ENCODE measurements at regions not wholly inside any gene's neighbourhood (a gene's known extent, or its start where the extent isn't known, plus 50 kb on each side); places are given as distances from the start of the nearest gene placed in this dataset.

DNA sequence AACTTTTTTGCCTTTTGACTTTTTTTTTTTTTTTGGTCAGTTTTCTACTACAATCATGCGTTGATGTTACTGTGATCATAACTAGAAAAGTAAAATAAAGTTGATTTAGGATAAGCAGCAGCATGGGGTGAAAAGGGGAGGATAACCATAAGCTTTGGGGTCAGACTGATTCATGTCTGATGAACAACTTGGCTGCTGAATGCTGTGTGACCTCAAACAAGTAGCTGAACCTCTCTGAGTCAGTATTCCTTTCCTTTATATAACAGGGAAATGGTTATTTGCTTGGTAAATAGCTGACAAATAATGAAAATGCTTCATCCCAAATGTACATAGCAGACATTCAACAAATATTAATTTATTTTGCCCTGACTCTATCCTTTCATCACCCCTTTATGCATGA, 413.0 kb downstream of the VRK1 start:
- DNase-seq (ENCODE audit: low spot score): no peak

DNA sequence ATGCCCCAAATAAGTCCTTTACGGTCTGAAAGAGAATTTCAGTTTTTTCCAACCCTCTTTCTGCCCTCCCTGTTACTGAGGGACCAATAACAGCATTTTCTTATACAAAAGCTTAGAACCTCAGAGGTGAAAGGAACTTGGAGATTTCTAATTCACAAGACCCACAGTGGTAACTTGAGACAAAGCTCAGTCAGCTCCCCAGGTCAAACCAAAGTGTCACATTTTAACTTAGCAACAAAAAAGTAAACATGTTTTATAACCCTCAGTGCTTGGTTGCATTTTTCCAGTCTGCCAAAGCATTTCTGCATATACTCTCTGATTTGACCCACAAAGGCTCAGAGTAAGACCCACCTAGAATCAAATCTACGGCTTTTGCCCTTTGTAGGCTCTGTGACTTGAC, 415.2 kb downstream of the VRK1 start:
- no peak for DNase-seq (ENCODE audit: low spot score)

DNA sequence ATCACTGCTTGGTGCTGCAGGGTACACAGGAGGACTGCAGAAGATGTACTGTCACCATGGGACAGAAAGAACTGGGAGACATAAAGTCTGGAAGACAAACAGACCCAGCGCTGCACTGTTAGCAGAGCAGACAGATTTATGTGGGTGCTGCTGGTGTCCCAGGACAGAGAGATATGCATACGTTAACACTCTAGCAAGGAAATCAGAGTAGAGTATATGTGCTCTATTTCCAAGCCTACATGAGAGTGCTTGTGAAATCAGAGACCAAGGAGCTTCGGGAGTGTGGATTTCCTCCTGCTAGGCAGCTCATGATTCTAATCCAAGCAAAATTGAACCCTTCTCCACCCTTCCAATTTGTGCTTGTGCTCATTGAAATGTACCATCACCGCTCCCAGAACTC, 416.5 kb downstream of the VRK1 start:
- DNase-seq (ENCODE audit: low spot score): no peak

DNA sequence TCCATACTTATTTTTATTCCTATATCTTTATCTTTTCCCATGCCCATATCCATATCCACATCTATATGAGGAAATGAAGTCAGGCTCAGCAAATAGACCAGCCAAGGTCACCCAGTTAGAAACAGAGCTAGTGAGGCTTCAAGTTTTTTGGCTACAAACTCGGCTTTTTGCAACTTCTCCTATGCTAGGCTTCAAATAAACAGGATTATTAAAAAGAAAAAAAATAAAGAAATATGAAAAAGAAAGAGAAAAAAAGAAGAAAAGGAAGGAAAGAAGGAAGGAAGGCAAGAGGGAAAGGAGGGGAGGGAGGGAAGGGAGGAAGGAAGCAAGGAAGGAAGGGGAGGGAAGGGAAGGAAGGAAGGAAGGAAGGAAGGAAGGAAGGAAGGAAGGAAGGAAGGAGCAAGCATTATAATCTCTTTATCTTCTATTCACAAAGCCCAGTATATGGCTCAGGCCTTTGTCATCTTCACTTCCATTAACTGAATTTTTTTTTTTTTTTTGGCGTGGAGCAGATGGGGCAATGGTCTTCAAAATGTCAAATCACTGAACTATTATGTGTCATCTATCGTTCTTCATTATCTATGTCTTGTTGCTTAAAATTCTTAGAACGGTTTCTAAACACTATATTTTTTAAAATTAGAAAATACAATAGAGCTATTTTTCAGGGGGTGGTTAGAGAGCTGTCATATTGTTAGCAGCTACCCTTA, 418.2 kb downstream of the VRK1 start:
- no peak for DNase-seq (ENCODE audit: low spot score)

DNA sequence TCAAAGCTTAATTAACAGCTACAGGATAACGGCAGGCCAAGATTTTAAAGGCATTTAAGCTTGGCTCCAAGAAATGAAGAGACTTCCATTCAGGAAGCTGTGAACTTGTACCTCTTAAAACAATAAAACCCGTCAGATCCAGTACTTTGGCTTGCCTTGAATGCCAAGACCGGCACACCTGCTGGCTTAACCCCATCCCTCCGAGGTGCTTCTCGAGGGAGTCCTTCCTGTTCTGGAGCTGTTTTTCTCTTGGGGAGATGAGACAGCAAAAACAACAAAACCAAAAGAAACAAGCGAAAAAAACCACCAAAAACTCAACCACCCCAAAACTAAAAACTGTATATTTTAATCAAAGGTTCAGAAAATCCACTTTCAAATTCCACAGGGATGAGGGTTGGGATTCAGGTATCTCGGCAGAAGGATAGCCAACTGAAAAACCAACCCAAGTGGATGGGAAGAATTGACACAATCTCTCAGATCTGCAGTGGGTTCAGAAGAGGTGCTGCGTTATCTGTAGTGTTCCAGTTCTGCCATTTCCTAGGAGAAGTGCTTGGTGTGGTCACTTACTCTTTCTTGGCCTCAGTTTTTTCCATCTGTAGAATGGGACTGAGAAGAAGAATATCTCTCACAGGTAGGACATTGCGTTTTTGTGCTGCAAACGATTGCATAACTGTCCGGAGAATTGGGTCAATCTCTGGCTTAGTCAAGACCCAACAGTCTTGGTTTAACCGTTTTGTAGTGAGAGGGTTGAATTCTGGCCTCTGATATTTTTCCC, 420.1 kb downstream of the VRK1 start:
- no peak for DNase-seq (ENCODE audit: low spot score)

DNA sequence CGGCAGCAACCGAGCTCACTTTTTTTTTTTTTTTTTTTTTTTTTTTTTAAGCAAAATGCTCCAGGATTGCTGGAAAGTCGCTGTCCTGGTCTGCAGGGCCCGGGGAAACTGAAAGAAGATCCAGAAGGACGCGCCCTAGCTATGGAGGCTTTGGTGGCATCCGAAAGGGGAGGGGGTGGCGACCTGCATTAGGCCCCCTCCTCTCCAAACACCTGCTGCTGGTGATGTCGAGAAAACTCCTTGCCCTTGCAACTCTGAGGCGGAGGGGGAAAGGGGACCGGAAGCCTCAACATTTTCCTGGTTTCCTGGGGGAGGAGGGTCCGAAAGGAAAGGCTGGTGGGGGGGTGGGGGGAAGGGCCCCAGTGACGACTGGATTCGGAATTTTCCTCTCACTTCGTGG, 421.1 kb downstream of the VRK1 start:
- no peak for DNase-seq (ENCODE audit: low spot score)

DNA sequence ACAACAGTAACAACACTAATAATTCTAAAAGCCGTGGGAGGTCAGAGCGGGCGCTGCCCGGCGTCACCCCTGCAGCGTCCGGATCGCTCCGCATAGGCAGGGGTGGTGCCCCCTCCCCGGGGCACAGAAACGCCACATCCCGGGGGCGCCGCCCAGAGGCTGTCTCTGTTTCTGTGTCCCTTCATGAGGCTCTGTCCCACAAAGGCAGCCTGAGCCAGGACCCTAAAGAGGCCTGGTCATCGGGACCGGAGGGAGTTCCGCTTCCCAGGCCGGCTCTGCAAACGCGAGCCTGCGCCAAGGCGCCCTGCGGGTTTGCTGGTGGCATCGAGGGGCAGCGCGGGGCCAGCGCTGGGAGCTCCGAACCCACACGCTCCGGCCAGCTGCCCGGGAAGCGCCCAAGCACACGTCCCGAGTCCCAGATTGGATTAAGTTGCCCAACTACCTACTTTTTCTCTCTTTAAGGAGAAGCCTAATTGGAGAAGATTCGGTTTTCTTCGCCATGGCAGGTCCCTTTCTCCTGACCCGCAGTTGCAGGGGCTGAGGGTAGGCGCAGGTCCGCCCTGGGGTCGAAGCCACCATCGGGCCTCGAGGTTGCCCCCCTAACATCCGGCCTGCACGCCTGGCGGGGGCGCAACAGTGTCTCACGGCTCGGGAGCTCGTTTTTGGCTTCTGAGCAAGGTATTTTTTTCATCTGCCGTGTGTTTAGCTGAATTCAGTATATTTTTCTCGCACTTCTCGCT, 421.7 kb downstream of the VRK1 start:
- DNase-seq (ENCODE audit: low spot score): no peak

DNA sequence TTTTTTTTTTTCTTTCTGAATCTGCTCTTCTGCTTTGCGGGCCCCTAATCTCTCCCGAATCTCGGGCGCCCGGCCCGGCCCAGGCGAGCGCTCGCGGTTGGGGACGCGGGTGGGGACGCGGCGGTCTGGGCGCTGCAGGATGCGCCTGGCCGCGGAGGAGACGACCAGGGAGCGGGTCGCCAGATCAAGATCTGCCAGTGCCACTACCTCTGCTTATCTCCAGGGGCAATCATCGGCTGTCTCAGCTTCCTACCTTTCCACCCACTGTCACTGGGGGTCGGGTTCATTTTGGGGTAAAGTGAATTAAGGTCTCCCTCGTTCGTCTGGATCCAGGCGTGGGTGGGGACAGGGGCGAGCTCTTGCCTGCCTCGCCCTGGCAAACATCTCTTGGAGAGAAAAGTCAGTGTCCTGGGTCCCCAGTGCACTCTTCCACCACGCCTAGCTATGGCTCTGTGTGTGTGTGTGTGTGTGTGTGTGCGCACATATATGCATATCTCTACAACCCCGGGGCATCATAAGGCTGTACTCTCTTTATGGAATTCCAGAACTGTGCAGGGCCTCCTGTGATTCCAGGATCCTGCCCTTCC, 422.3 kb downstream of the VRK1 start:
- DNase-seq (ENCODE audit: low spot score): no peak

DNA sequence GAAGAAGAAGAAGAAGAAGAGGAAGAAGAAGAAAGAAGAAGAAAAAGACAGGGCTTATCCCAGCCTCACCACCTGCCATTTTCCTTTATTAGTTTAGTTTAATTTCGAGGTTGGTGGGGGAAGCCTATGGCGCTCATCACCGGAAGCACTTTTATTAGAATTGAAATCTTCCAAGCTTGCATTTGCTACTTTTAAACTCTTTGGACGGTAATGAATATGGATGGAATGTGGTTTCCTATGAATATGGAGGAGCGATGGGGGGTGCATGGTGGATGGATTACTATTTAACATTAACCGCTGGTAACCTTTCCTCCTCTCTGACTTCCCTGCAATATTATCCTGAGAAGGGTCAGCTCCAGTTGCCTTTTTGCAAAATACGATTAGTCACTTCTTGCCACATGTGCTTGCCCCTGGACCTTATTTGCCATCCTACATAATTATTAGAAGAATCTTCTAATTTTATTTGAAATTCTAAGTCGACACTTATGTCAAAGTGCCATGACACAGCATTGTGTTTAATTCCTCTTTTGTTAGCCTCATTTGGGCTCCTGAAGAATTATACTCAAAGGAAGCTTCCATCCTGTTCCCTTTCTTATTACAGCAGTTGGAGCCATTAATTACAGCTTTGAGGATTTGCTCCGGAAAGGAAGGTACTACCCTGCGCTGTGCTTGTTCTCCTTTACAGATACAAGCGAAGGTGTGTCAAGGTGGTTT, 424.5 kb downstream of the VRK1 start:
- no peak for DNase-seq (ENCODE audit: low spot score)

DNA sequence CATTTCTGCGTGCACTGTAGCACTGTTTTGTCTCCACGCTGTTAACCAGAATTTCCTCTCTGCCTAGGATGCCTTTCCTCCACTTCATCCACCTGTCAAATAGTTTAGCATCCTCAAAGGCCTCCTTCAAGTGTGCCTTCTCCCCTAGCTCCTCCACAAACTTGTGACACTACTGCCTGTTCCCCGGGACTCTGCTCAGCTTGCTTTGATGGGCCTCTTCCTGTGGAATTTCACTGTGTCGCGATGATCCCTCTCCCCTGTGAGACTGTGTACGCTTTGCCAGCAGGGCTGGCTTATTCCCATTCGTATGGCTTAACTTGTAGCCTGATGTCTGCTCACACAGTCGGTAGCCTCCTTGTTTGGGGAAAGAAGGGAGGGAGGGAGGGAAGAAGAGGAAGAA, 426.8 kb downstream of the VRK1 start:
- DNase-seq (ENCODE audit: low spot score): no peak

DNA sequence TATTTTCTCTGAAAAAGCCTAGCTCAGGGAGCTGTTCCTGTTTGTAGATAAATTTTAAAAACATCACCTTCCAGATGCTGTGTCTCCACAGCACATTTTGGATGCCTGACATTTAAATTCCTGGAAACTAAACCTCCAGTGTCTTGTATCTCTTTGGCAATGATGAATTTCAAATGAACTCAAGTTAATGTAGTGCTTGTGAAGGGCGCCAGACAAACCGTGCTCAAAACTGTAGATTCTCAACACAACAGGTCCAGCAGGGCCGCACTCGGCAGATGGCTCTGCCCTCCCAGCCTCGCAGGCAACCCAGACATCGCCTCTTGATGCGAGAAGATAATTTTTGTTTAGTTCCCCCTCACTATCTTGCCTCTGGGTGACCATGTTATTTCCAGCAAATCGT, 432.9 kb downstream of the VRK1 start:
- DNase-seq (ENCODE audit: low spot score): no peak

DNA sequence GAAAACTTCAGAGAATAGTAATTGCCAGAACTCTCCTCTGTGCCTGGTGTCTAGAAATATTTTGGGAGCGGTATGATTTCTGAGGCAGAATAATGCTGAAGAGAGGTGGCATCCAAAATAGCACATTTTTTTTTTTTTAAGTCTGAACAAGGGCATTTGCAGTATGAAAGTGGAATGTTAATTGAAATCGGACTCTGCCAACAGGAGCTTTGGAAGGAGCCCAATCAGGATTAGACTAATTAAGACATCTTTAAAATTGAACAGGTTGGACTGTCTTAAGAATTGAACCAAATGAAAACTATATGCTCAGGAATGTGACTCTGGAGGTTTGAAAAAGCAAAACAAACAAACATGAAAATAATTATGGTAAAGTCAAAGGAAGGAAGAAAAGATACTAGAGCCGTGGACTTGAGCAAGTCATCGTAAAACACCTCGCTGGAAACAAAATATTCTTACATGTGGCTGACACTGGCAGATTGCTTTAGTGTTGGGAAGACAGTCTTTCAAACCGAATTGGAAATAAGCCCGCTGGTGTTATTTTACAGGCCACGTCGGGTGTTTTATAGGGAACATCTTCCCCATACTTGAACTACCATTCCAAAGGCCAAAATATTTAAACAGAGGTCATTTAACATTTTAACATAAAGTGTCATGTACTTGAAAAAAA, 436.3 kb downstream of the VRK1 start:
- no peak for DNase-seq (ENCODE audit: low spot score)

DNA sequence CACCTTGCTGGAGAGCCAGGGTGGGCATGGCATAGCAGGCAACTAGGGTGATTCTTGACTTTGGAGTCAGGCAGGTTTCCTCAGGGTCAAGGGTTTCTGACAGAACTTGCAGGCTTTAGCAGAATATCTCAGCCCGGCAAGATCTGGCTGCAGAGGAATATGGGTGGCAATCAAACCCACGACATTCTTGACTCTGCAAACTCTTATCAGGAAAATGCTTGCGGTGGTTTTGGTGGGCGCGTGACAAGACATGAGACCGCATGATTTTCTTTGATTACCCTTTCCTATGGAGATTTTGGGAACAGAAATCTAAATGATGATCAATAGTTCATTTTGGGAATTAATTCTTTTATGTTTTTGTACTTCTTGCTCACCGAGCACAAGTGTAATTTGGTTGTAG, 449.5 kb downstream of the VRK1 start:
- no peak for DNase-seq (ENCODE audit: low spot score)

DNA sequence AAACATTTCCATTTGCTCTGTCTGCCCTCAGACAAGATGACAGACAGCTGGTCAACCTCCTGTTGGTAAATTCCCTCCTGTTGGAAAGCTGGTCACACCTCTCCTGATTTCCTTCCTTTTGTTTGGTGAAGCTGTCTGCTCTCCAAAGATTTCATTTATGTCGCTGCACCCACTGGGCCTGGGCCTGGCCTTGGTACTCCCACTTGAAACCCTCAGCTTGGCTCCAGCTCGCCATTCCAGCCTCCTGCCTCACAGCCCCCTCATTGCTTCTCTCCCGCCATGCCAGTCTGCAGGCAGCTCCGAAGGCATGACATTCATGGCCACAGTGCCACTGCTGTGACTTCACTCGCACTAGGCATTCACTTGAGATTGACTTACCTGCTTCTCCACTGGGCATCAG, 451.8 kb downstream of the VRK1 start:
- no peak for DNase-seq (ENCODE audit: low spot score)

DNA sequence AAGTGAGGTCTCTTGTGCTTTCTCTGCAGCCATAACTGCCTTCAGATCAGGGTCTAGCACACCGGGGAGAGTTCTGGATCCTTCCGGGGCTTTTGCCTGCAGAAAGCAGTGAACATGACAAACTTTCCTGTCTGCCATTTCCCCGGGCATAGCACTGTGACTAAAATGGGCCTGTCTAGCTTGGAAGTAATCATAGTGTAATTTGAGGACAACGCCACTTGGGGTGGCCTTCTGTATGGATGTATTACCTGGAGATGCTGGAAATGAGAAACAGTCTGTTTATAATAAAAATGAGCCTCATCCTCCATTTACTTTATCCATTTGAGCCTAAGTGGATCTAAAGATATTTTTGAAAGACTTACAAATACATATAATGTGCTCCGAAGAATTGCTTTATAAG, 453.7 kb downstream of the VRK1 start:
- DNase-seq (ENCODE audit: low spot score): no peak

DNA sequence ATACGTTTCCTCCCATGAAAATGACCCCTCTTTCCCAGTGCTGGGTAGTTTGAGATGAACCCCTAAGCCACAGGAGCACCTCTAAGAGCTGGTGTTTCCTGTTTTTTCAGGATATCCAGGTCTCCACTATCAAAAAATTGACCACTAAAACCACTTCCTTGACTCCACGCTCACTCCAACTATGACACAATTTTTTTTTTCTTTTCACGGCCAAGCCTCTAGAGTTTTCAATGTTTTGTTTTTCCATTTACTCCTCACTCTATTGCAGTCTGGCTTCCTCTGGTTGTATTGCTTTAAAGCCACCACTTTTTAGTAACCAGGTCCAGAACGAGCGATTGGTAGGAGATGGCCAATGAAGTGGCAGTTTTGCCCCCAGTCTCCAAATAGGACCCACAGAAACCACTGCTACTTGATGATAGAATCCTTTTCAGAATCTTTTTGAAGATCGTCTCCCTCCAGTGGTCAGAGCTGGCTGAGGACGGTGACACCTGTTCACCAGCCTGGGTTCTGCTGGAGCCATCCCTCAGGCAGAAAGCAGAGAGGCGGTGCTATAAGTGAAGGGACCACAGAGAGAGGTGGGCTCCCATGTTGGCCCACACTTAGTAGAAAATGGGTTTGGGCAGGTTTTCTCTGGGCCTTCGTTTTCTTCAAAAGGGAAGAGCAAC, 454.4 kb downstream of the VRK1 start:
- no peak for DNase-seq (ENCODE audit: low spot score)

DNA sequence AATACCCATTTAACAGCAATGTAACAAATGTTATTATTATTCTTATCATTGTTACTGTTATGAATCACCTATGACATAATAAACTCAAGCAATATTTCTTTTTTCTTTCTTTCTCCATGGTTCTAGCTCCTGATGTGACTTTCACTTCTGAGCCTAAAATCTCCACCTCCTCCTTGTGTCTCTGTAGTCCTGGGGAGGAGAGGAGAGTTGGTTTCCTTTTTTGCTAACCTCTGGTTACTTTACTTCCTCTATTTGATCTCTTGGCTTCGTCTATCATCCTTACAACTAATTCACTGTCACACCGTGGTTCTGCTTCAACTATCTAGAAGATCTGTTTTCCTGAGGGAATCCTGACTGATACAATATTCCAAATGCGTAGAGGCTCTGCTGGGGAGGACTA, 456.6 kb downstream of the VRK1 start:
- no peak for DNase-seq (ENCODE audit: low spot score)

DNA sequence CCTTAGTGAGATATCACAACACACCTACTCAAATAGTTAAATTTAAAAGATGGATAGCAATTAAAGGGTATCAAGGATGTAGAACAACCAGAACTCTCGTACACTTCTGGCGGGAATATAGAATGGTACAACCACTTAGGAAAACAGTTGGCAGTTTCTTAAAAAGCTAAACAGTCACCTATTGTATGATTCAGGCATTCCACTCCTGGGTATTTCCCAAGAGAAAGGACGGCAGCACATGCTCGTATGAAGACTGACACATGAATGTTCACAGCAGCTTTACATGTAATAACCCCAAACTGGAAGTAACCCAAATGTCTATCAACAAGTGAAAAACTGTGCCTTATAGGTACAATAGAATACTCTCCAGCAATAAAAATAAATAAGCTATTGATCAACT, 465.2 kb downstream of the VRK1 start:
- DNase-seq (ENCODE audit: low spot score): no peak

DNA sequence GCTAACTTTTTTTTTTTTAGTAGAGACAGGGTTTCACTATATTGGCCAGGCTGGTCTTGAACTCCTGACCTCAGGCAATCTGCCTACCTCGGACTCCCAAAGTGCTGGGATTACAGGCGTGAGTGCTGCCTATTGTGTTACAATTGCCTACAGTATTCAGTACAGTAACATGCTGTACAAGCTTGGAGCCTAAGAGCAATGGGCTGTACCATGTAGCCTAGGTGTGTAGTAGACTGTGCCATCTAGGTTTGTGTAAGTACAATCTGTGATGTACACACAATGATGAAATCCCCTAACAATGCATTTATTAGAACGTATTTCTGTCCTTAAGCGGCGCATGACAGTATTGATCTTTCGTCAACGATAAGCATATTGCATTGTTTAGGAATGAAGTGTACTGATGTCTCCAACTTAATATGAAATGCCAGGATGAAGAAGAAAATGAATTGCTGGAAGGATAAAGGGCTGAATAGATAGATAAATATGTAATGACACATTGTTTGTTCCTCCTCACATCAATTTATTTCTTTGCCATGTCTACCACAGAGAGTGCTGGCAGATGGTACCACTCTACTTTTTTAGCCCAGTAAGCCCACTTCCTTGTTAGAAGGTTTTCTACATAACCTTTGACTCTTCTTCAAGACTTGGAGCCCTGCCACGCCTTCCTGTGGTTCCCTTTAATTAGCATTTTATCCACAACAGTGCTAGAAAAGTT, 467.5 kb downstream of the VRK1 start:
- DNase-seq (ENCODE audit: low spot score): no peak

DNA sequence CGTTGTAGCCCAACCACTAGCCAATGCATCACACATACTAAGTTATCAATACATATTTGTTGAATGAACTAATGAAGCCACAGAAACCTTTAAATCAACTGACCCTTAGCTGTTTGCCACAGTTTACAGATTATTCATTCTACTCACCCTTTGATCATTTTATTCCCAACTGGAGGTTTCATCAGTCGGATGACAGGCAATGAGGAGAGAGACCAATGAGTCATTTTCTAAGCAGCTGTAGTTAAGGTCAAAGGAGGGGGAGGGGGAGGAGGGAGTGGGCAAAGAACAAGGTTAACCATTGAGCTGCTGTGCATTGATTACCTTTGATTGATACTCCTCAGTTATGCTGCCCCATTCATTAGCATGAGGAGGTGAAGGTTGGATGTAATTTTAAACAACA, 469.5 kb downstream of the VRK1 start:
- DNase-seq (ENCODE audit: low spot score): no peak
